ENCODE measurements at regions not wholly inside any gene's neighbourhood (a gene's known extent, or its start where the extent isn't known, plus 50 kb on each side); places are given as distances from the start of the nearest gene placed in this dataset.

- no peak for TF ChIP-seq EZH2 (IDR thresholded peaks at IDR 0.05; ENCODE audit: borderline replicate concordance, low read length)
- no peak for TF ChIP-seq CTCF (conservative IDR thresholded peaks at IDR 0.05 in 1 of 2, IDR thresholded peaks at IDR 0.05 in 1 of 2; ENCODE audit: extremely low read depth in 1 of 2, insufficient read depth in 1 of 2, low read depth in 1 of 2, low read length in 2 of 2)
Observed at GRCh38 chr18:22268641-22269128, 99.3 kb downstream of the GATA6 start.

All from mammary epithelial cell (primary cell).